Neural cell (in vitro differentiated cells): ENCODE measurements at regions not wholly inside any gene's neighbourhood (a gene's known extent, or its start where the extent isn't known, plus 50 kb on each side); places are given as distances from the start of the nearest gene placed in this dataset.

Experiments used
- CTCF ChIP-seq: fragments of 450-650 bp; IDR thresholded peaks from 2 replicates; pipeline ENCODE4 v1.5.1; 2014; ENCODE audit warnings: antibody characterized with exemption, mild to moderate bottlenecking, moderate library complexity; ENCODE audit not compliant: poor library complexity, severe bottlenecking
- EP300 ChIP-seq: fragments of 450-650 bp; conservative IDR thresholded peaks from 2 replicates; pipeline ENCODE4 v1.6.1; 2014; ENCODE audit warnings: antibody characterized with exemption, mild to moderate bottlenecking, moderate library complexity; ENCODE audit not compliant: poor library complexity, severe bottlenecking
- EZH2 ChIP-seq: fragments of 200-600, 300-800 bp; shearing (Covaris generic), sonication (generic); IDR thresholded peaks from 2 replicates; pipeline ENCODE4 v1.6.1; 2014; ENCODE audit warnings: antibody characterized with exemption, low read length, borderline replicate concordance, mild to moderate bottlenecking; ENCODE audit not compliant: insufficient read depth, poor library complexity, severe bottlenecking
- POLR2AphosphoS5 ChIP-seq: IDR thresholded peaks from 2 replicates; pipeline ENCODE4 v1.6.1; 2012
- RAD21 ChIP-seq: fragments of 450-650 bp; conservative IDR thresholded peaks from 2 replicates; pipeline ENCODE4 v1.6.1; 2014; ENCODE audit warnings: antibody characterized with exemption, mild to moderate bottlenecking, moderate library complexity
- SMC3 ChIP-seq: fragments of 450-650 bp; conservative IDR thresholded peaks from 2 replicates; pipeline ENCODE4 v1.6.1; 2014; ENCODE audit warnings: antibody characterized with exemption, mild to moderate bottlenecking, moderate library complexity; ENCODE audit not compliant: poor library complexity
- TAF1 ChIP-seq: IDR thresholded peaks from 2 replicates; pipeline ENCODE4 v1.6.1; 2012; ENCODE audit warnings: low read depth

GRCh38 chr2:12231288-12231687 lies 484.9 kb downstream of the LPIN1 start:
- TF ChIP-seq CTCF (no peak), EP300 (no peak), TAF1 (no peak), EZH2 (no peak), RAD21 (no peak), SMC3 (no peak), POLR2AphosphoS5 (no peak)
